Breast epithelium (tissue), 4 donors: ENCODE measurements at regions not wholly inside any gene's neighbourhood (a gene's known extent, or its start where the extent isn't known, plus 50 kb on each side); places are given as distances from the start of the nearest gene placed in this dataset.
A peak's percentile ranks its signal among the peaks of the same experiment; 100 is the strongest.

Experiments
- DNase-seq, 2 donors: peaks; one replicate each; pipeline ENCODE4 v3.0.0-alpha.2; 2019; ENCODE audit warnings: low spot score in 2 of 2
- H3K27ac ChIP-seq, 2 donors: fragments of 200-600 bp; sonication (generic) in 1 of 2; one replicate each; pipeline ENCODE4 v1.5.1; 2016 to 2019; ENCODE audit warnings: mild to moderate bottlenecking in 1 of 2
- H3K27me3 ChIP-seq, 2 donors: fragments of 200-600 bp; sonication (generic) in 1 of 2; one replicate each; pipeline versions ENCODE4 v1.5.1 to v1.6.0; 2017 to 2019; ENCODE audit warnings: control low read depth in 1 of 2, mild to moderate bottlenecking in 1 of 2
- H3K36me3 ChIP-seq: fragments of 200-600 bp; one replicate; pipeline ENCODE4 v1.5.1; 2019
- H3K4me1 ChIP-seq, 2 donors: fragments of 200-600 bp; sonication (generic); one replicate each; pipeline ENCODE4 v1.5.1; 2016 to 2019; ENCODE audit warnings: control low read depth in 1 of 2
- H3K4me3 ChIP-seq, 3 donors: fragments of 200-600 bp; sonication (generic); 1 replicate in 2 of 3; 2 replicates in 1 of 3; pipeline ENCODE4 v1.5.1; 2016 to 2019; ENCODE audit warnings: mild to moderate bottlenecking in 3 of 3, moderate library complexity in 2 of 3
- H3K9me3 ChIP-seq, 2 donors: fragments of 200-600 bp; sonication (generic) in 1 of 2; one replicate each; pipeline ENCODE4 v1.5.1; 2016 to 2019; ENCODE audit warnings: control low read depth in 1 of 2
- CTCF ChIP-seq, 3 donors: fragments of 450-650 bp; IDR thresholded peaks; one replicate each; pipeline ENCODE4 v1.5.1; 2016 to 2017; ENCODE audit warnings: antibody characterized with exemption in 3 of 3, mild to moderate bottlenecking in 3 of 3, moderate library complexity in 3 of 3
- POLR2A ChIP-seq: fragments of 450-650 bp; IDR thresholded peaks from one replicate; pipeline ENCODE4 v1.6.1; 2016; ENCODE audit warnings: antibody characterized with exemption, mild to moderate bottlenecking, moderate library complexity
- POLR2AphosphoS5 ChIP-seq, 3 donors: sonication (generic); formaldehyde crosslinking; IDR thresholded peaks; one replicate each; pipeline ENCODE4 v1.6.1; 2017; ENCODE audit warnings: antibody characterized with exemption in 3 of 3
- intact Hi-C: fragments of 100-400 bp; cut with DNase I; formaldehyde crosslinking; loops from one replicate; pipeline ENCODE4 v1.15.1; 2023; ENCODE audit warnings: low total_unique reads

- no peak for DNase-seq
- intact Hi-C loops = no loop called here
- no peak for TF ChIP-seq POLR2A
- no peak for TF ChIP-seq CTCF (IDR thresholded peaks at IDR 0.05)
- TF ChIP-seq POLR2AphosphoS5 (IDR thresholded peaks at IDR 0.05) = no peak
Observed at GRCh38 chr1:57591842-57592241, 168.0 kb upstream of the DAB1 start.

GRCh38 chr1:57590978-57591377, 167.1 kb upstream of the DAB1 start:
- Histone ChIP-seq H3K27me3 (no peaks in the 10 kb centered on the region), H3K4me3 (no peak overlapping the region), H3K36me3 (no peaks in the 10 kb centered on the region), H3K9me3 (no peaks in the 10 kb centered on the region), H3K4me1 (no peaks in the 10 kb centered on the region), H3K27ac (no peak overlapping the region)
- TF ChIP-seq POLR2A (no peak), CTCF (IDR thresholded peaks at IDR 0.05) (no peak), POLR2AphosphoS5 (IDR thresholded peaks at IDR 0.05) (no peak)
- DNase-seq = no peak
- intact Hi-C loops = no loop called here

More at GRCh38 chr1:57591842-57592241, 168.0 kb upstream of the DAB1 start:
- Histone ChIP-seq H3K4me3 (no peak overlapping the region), H3K9me3 (no peaks in the 10 kb centered on the region), H3K27ac (no peak overlapping the region), H3K4me1 (no peaks in the 10 kb centered on the region), H3K36me3 (no peaks in the 10 kb centered on the region), H3K27me3 (no peaks in the 10 kb centered on the region)

DNA sequence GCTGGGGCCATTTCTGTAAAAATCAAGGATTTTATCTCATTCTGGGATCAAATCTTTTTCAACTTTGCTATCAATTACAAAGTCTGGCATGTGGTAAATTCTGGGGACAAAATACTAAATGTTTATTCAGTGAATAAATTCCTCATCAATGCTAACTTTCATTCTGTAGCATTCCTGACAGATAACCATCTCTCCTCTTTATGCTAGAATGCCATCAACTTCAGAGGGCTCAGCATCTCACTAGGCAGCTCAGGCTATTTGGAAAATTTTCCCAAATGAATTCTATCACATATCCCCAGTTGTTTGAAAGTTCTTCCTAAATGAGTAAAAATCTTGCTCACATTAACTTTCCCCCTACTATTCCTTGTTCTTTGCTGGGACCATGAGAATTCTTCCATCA, 163.0 kb upstream of the DAB1 start:
- Histone ChIP-seq H3K4me1 (no peaks in the 10 kb centered on the region), H3K27ac (peak overlapping the region in 1 of 2 donors; percentile 12), H3K9me3 (no peaks in the 10 kb centered on the region), H3K27me3 (no peaks in the 10 kb centered on the region), H3K4me3 (no peak overlapping the region), H3K36me3 (no peaks in the 10 kb centered on the region)
- DNase-seq = no peak
- intact Hi-C loops = no loop called here
- TF ChIP-seq CTCF (IDR thresholded peaks at IDR 0.05) (no peak), POLR2A (no peak), POLR2AphosphoS5 (IDR thresholded peaks at IDR 0.05) (no peak)

DNA sequence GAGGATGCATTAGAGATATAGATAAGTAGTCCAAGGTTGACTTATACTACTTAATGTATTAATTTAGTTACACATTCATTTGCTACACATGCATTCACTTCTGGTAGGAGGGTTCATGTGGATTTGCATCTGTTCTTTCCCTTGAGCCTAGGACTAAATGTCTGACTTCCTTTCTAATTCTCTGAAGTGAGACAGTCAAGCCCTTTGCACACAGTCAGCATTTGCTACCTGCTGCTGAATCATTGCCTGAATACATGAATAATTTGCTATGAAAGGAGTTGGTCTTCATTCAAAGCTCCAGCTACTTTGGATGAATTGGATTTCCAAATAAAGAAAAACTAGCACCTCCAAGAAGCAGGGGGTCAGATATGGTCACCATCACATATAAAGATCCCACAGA, 154.8 kb upstream of the DAB1 start:
- no peaks in the 10 kb centered on the region for H3K27me3 ChIP-seq
- no peaks in the 10 kb centered on the region for H3K9me3 ChIP-seq
- no peak overlapping the region for H3K27ac ChIP-seq
- no peak overlapping the region for H3K4me3 ChIP-seq
- no peak for DNase-seq
- intact Hi-C loops = no loop called here
- no peaks in the 10 kb centered on the region for H3K4me1 ChIP-seq
- H3K36me3 ChIP-seq = no peaks in the 10 kb centered on the region
- no peak for TF ChIP-seq POLR2A
- TF ChIP-seq POLR2AphosphoS5 (IDR thresholded peaks at IDR 0.05) = no peak
- no peak for TF ChIP-seq CTCF (IDR thresholded peaks at IDR 0.05)

DNA sequence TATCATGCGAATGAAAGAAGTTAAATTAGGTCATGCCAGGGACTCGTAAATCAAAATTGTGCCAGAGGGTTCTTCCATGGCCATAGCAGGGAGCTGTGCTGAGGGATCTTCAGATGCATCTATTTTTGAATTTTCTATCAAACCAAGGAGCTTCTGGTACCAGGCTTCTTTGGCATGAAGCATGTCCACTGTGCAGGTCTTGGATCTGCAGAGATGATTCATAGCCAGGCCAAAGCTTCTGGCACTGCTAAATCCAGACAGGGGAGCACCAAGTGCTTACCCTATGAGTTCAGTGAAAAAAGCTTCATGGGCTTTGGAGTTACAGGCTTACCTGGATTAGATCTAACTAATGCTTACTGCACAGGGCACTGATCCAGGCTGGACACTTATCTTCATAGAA, 154.2 kb upstream of the DAB1 start:
- intact Hi-C loops = no loop called here
- no peak for DNase-seq
- Histone ChIP-seq H3K27ac (no peak overlapping the region), H3K36me3 (no peaks in the 10 kb centered on the region), H3K9me3 (no peaks in the 10 kb centered on the region), H3K4me3 (no peak overlapping the region), H3K4me1 (no peaks in the 10 kb centered on the region), H3K27me3 (no peaks in the 10 kb centered on the region)
- no peak for TF ChIP-seq CTCF (IDR thresholded peaks at IDR 0.05)
- no peak for TF ChIP-seq POLR2AphosphoS5 (IDR thresholded peaks at IDR 0.05)
- TF ChIP-seq POLR2A = no peak
